Activated CD4-positive, alpha-beta T cell treated with anti-CD3 and anti-CD28 coated beads, Interleukin-2, amount 10 ng/mL, durations not matched to agents 24 days and 14 days (primary cell): ENCODE measurements at regions not wholly inside any gene's neighbourhood (a gene's known extent, or its start where the extent isn't known, plus 50 kb on each side); places are given as distances from the start of the nearest gene placed in this dataset.

Experiments
- DNase-seq: peaks from one replicate; pipeline ENCODE4 v3.0.0; 2022
- H3K27ac Mint-ChIP-seq: one replicate; pipeline ENCODE4 v1.8.0; 2022; ENCODE audit warnings: mild to moderate bottlenecking, mixed read lengths
- H3K27me3 Mint-ChIP-seq: one replicate; pipeline ENCODE4 v1.8.0; 2022; ENCODE audit warnings: mixed read lengths
- H3K36me3 Mint-ChIP-seq: one replicate; pipeline ENCODE4 v1.8.0; 2022; ENCODE audit warnings: low read depth, mild to moderate bottlenecking, mixed read lengths
- H3K4me1 Mint-ChIP-seq: one replicate; pipeline ENCODE4 v1.8.0; 2021; ENCODE audit warnings: mixed read lengths
- H3K4me3 Mint-ChIP-seq: one replicate; pipeline ENCODE4 v1.8.0; 2022; ENCODE audit warnings: mild to moderate bottlenecking, moderate library complexity, mixed read lengths
- H3K9me3 Mint-ChIP-seq: one replicate; pipeline ENCODE4 v1.8.0; 2021; ENCODE audit warnings: mixed read lengths
- intact Hi-C: fragments of 100-400 bp; cut with micrococcal nuclease; formaldehyde crosslinking; loops from one replicate; pipeline ENCODE4 v1.15.1; 2023

GRCh38 chr9:115632391-115632790 lies 514.4 kb upstream of the TNC start:
- DNase-seq: no peak
- intact Hi-C loops: no loop called here
- no peaks in the 10 kb centered on the region for H3K36me3 Mint-ChIP-seq
- no peak overlapping the region for H3K4me3 Mint-ChIP-seq
- no peaks in the 10 kb centered on the region for H3K9me3 Mint-ChIP-seq
- H3K4me1 Mint-ChIP-seq: no peaks in the 10 kb centered on the region
- no peak overlapping the region for H3K27ac Mint-ChIP-seq
- no peaks in the 10 kb centered on the region for H3K27me3 Mint-ChIP-seq

DNA sequence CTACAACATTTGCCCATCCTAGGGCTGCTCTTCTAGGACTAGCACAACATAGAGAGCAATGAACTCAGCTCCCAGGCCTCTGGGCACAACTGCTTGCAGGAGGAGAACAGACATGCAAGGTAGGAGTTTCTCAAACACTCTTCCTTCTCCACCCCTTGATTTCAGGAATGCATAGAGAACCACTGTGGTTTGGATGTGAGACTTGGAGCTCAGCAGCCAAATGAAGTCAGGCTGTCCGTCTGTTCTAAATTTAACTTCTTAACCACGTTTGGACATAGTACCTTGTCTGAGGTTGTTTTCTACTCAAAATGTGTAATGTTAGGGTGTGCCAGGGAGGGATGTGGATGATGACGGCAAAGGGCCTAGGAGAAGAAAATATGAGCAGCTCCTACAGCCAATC lies 515.1 kb upstream of the TNC start:
- no peaks in the 10 kb centered on the region for H3K4me1 Mint-ChIP-seq
- H3K27ac Mint-ChIP-seq: no peak overlapping the region
- no peaks in the 10 kb centered on the region for H3K36me3 Mint-ChIP-seq
- no peak overlapping the region for H3K4me3 Mint-ChIP-seq
- H3K27me3 Mint-ChIP-seq: no peaks in the 10 kb centered on the region
- intact Hi-C loops: no loop called here
- DNase-seq: no peak
- no peaks in the 10 kb centered on the region for H3K9me3 Mint-ChIP-seq

GRCh38 chr9:115635680-115636383 lies 517.8 kb upstream of the PAPPA start:
- H3K27me3 Mint-ChIP-seq: no peaks in the 10 kb centered on the region
- no peak overlapping the region for H3K27ac Mint-ChIP-seq
- no peaks in the 10 kb centered on the region for H3K36me3 Mint-ChIP-seq
- no peaks in the 10 kb centered on the region for H3K9me3 Mint-ChIP-seq
- H3K4me3 Mint-ChIP-seq: no peak overlapping the region
- intact Hi-C loops: no loop called here
- H3K4me1 Mint-ChIP-seq: no peaks in the 10 kb centered on the region
- no peak for DNase-seq

DNA sequence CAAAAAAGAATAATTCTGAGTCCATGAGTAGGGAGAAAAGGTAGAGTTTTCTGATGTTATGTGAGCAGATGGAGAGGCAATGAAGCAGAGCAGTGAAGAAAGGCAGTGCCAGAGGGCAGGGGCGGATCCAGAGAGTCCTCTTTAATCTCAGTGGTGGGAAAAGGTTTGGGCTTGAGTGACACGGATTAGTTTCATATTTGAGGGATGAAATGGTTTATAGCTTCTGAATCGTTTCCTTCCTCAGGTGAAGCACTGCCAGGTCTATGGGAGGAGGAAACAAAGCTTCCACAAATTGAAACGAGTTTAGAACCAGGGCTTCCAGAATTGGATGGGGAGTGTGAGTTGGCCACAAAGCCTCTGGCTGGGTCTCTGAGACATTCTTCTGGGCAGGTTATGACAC lies 517.0 kb upstream of the PAPPA start:
- no peaks in the 10 kb centered on the region for H3K27me3 Mint-ChIP-seq
- no peaks in the 10 kb centered on the region for H3K9me3 Mint-ChIP-seq
- intact Hi-C loops: no loop called here
- no peak overlapping the region for H3K4me3 Mint-ChIP-seq
- H3K27ac Mint-ChIP-seq: no peak overlapping the region
- no peak for DNase-seq
- H3K36me3 Mint-ChIP-seq: no peaks in the 10 kb centered on the region
- no peaks in the 10 kb centered on the region for H3K4me1 Mint-ChIP-seq

- intact Hi-C loops: no loop called here
- no peaks in the 10 kb centered on the region for H3K9me3 Mint-ChIP-seq
- no peak overlapping the region for H3K27ac Mint-ChIP-seq
- no peaks in the 10 kb centered on the region for H3K4me1 Mint-ChIP-seq
- no peak overlapping the region for H3K4me3 Mint-ChIP-seq
- no peaks in the 10 kb centered on the region for H3K27me3 Mint-ChIP-seq
- no peaks in the 10 kb centered on the region for H3K36me3 Mint-ChIP-seq
- DNase-seq: no peak
These were observed 515.9 kb upstream of the PAPPA start for GRCh38 chr9:115637661-115638060.

DNA sequence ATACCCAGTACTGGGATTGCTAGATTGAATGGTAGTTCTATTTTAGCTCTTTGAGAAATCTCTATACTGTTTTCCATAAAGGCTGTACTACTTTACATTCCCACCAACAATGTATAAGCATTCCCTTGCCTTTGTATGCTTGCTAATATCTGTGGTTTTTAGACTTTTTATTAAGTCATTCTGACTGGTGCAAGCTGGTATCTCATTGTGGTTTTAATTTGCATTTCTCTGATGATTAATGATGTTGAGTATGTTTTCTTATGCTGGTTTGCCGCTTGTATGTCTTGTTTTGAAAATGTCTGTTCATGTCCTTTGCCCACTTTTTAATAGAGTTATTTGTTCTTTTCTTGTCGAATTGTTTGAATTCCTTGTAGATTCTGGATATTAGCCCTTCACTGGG lies 512.7 kb upstream of the PAPPA start:
- no peaks in the 10 kb centered on the region for H3K27me3 Mint-ChIP-seq
- H3K27ac Mint-ChIP-seq: no peak overlapping the region
- no peaks in the 10 kb centered on the region for H3K36me3 Mint-ChIP-seq
- H3K9me3 Mint-ChIP-seq: no peaks in the 10 kb centered on the region
- intact Hi-C loops: no loop called here
- H3K4me3 Mint-ChIP-seq: no peak overlapping the region
- H3K4me1 Mint-ChIP-seq: no peaks in the 10 kb centered on the region
- no peak for DNase-seq

GRCh38 chr9:115642285-115642684 lies 511.3 kb upstream of the PAPPA start:
- no peaks in the 10 kb centered on the region for H3K9me3 Mint-ChIP-seq
- H3K27ac Mint-ChIP-seq: no peak overlapping the region
- DNase-seq: no peak
- no peaks in the 10 kb centered on the region for H3K27me3 Mint-ChIP-seq
- H3K36me3 Mint-ChIP-seq: no peaks in the 10 kb centered on the region
- H3K4me1 Mint-ChIP-seq: no peaks in the 10 kb centered on the region
- intact Hi-C loops: no loop called here
- no peak overlapping the region for H3K4me3 Mint-ChIP-seq

DNA sequence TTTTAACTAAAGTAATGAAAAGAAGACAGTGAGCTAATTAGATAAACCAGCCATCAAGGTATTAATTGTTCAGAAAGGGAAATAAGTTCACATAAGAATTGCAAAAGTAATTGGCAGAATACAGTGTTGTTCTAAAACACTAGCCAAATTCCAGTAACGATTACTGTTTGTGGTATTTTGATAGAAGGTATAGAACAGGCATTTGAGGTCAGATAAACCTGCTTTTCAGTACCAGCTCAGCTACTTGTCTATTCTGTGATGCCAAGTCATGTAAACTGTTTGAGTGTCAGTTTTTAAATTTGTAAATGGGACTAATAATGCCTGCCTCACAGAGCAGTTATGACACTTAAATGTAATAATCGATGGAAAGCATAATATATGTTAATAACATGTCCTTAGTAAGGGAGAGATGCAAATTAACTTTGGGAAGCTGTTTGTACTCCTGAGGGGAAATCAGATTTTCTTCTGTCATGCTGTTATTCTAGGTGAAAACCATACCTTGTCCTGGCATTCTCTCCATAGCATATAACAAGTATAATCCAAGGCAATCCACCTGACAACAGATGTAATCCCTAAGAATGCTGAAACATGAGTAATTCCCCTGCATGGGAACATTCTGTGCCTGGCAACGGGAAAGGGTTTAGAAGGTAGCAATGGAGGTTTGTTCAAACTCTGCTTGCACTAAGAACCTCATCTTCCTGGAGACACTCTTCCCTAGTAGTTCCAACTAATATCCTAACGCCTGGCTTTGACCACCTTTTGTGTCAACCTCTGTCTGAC lies 509.5 kb upstream of the PAPPA start:
- H3K36me3 Mint-ChIP-seq: no peaks in the 10 kb centered on the region
- no peaks in the 10 kb centered on the region for H3K27me3 Mint-ChIP-seq
- DNase-seq: no peak
- intact Hi-C loops: no loop called here
- no peak overlapping the region for H3K27ac Mint-ChIP-seq
- H3K4me1 Mint-ChIP-seq: no peaks in the 10 kb centered on the region
- H3K9me3 Mint-ChIP-seq: no peaks in the 10 kb centered on the region
- H3K4me3 Mint-ChIP-seq: no peak overlapping the region

- no peaks in the 10 kb centered on the region for H3K9me3 Mint-ChIP-seq
- H3K27ac Mint-ChIP-seq: no peak overlapping the region
- no peak for DNase-seq
- no peaks in the 10 kb centered on the region for H3K27me3 Mint-ChIP-seq
- H3K4me3 Mint-ChIP-seq: no peak overlapping the region
- H3K4me1 Mint-ChIP-seq: no peaks in the 10 kb centered on the region
- no peaks in the 10 kb centered on the region for H3K36me3 Mint-ChIP-seq
- intact Hi-C loops: no loop called here
These were observed 503.6 kb upstream of the PAPPA start for GRCh38 chr9:115649991-115650472.

GRCh38 chr9:115650768-115651167 lies 502.8 kb upstream of the PAPPA start:
- no peaks in the 10 kb centered on the region for H3K9me3 Mint-ChIP-seq
- intact Hi-C loops: no loop called here
- H3K4me3 Mint-ChIP-seq: no peak overlapping the region
- no peaks in the 10 kb centered on the region for H3K27me3 Mint-ChIP-seq
- H3K4me1 Mint-ChIP-seq: no peaks in the 10 kb centered on the region
- no peak for DNase-seq
- H3K27ac Mint-ChIP-seq: no peak overlapping the region
- no peaks in the 10 kb centered on the region for H3K36me3 Mint-ChIP-seq

- no peaks in the 10 kb centered on the region for H3K36me3 Mint-ChIP-seq
- no peak overlapping the region for H3K4me3 Mint-ChIP-seq
- no peaks in the 10 kb centered on the region for H3K27me3 Mint-ChIP-seq
- no peaks in the 10 kb centered on the region for H3K9me3 Mint-ChIP-seq
- intact Hi-C loops: no loop called here
- DNase-seq: no peak
- H3K27ac Mint-ChIP-seq: no peak overlapping the region
- H3K4me1 Mint-ChIP-seq: no peaks in the 10 kb centered on the region
These were observed 502.1 kb upstream of the PAPPA start for GRCh38 chr9:115651461-115651860.

GRCh38 chr9:115653171-115653606 lies 500.4 kb upstream of the PAPPA start:
- H3K27ac Mint-ChIP-seq: no peak overlapping the region
- H3K4me3 Mint-ChIP-seq: no peak overlapping the region
- no peak for DNase-seq
- H3K27me3 Mint-ChIP-seq: no peaks in the 10 kb centered on the region
- no peaks in the 10 kb centered on the region for H3K36me3 Mint-ChIP-seq
- H3K9me3 Mint-ChIP-seq: no peaks in the 10 kb centered on the region
- intact Hi-C loops: no loop called here
- H3K4me1 Mint-ChIP-seq: no peaks in the 10 kb centered on the region

DNA sequence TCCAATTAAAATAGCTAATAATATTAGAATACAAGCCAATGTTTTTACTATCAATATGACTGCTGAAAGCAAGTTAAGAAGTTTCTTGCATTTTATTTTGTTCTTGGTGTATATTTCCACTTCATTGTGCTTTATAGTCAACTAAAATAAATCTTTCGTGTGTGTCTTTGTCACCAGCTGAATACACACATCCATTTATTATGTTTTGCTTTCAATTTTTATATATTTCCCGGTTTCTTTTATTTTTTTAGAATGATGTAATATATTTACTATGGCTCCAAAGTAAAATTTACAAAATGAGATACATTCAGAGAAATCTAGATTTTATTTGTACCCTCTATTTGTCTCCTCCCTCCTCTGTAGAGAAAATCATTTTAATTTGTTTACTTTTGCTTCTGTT lies 495.9 kb upstream of the PAPPA start:
- Mint-ChIP-seq H3K36me3 (no peaks in the 10 kb centered on the region), H3K4me3 (no peak overlapping the region), H3K27ac (no peak overlapping the region), H3K27me3 (no peaks in the 10 kb centered on the region), H3K9me3 (no peaks in the 10 kb centered on the region), H3K4me1 (no peaks in the 10 kb centered on the region)
- no peak for DNase-seq
- intact Hi-C loops: no loop called here

- Mint-ChIP-seq H3K9me3 (no peaks in the 10 kb centered on the region), H3K27me3 (no peaks in the 10 kb centered on the region), H3K4me3 (no peak overlapping the region), H3K36me3 (no peaks in the 10 kb centered on the region), H3K4me1 (no peaks in the 10 kb centered on the region), H3K27ac (no peak overlapping the region)
- DNase-seq: no peak
- intact Hi-C loops: no loop called here
These were observed 488.1 kb upstream of the PAPPA start for GRCh38 chr9:115665519-115665918.
